HepG2 (cell line): ENCODE measurements at regions not wholly inside any gene's neighbourhood (a gene's known extent, or its start where the extent isn't known, plus 50 kb on each side); places are given as distances from the start of the nearest gene placed in this dataset.

Experiments used
- AGO1 ChIP-seq: fragments of 200-400 bp; formaldehyde crosslinking; IDR thresholded peaks from 2 replicates; pipeline ENCODE4 v1.6.1; 2017; ENCODE audit warnings: mild to moderate bottlenecking, low read depth, low read length, moderate library complexity; ENCODE audit not compliant: poor library complexity, severe bottlenecking
- CBFB ChIP-seq: sonication (generic); formaldehyde crosslinking; IDR thresholded peaks from 2 replicates; pipeline ENCODE4 v1.4.0; 2020; ENCODE audit warnings: missing genetic modification reagents
- FOSL1 ChIP-seq: sonication (generic); formaldehyde crosslinking; IDR thresholded peaks from 2 replicates; pipeline ENCODE4 v1.9.0; 2021; ENCODE audit warnings: missing genetic modification reagents, borderline replicate concordance
- GTF3A ChIP-seq: sonication (generic); formaldehyde crosslinking; conservative IDR thresholded peaks from 2 replicates; pipeline ENCODE4 v1.4.0; 2020; ENCODE audit warnings: mild to moderate bottlenecking, missing genetic modification reagents
- HBP1 ChIP-seq: IDR thresholded peaks from 2 replicates; pipeline ENCODE4 v1.6.1; 2016; ENCODE audit warnings: low read depth, control low read depth
- ISL2 ChIP-seq: sonication (generic); formaldehyde crosslinking; IDR thresholded peaks from 2 replicates; pipeline ENCODE4 v1.5.0; 2020; ENCODE audit warnings: missing genetic modification reagents
- MEF2D ChIP-seq: sonication (generic); formaldehyde crosslinking; IDR thresholded peaks from 2 replicates; pipeline ENCODE4 v1.5.1; 2020; ENCODE audit warnings: mild to moderate bottlenecking, missing genetic modification reagents
- NONO ChIP-seq, 2 experiments: fragments of 450-650 bp in 1 of 2; sonication (generic) in 1 of 2; formaldehyde crosslinking in 1 of 2; IDR thresholded peaks in 1 of 2; conservative IDR thresholded peaks in 1 of 2; 2 replicates each; pipeline versions ENCODE4 v1.6.1 to v1.8.0; 2017 to 2022; ENCODE audit warnings: mild to moderate bottlenecking in 1 of 2, missing genetic modification reagents in 1 of 2, moderate library complexity in 1 of 2
- POLR2AphosphoS2 ChIP-seq: IDR thresholded peaks from 2 replicates; pipeline ENCODE4 v1.6.1; 2011; ENCODE audit warnings: low read depth, low read length, improper control_type of control experiment
- SMARCE1 ChIP-seq: fragments of 450-650 bp; IDR thresholded peaks from 2 replicates; pipeline ENCODE4 v1.6.1; 2017; ENCODE audit warnings: borderline replicate concordance
- SRSF1 ChIP-seq: fragments of 200-400 bp; formaldehyde crosslinking; optimal IDR thresholded peaks from 2 replicates; pipeline ENCODE3; 2017; ENCODE audit warnings: mild to moderate bottlenecking, low read depth, low read length, moderate library complexity
- ZFP62 ChIP-seq: sonication (generic); formaldehyde crosslinking; IDR thresholded peaks from 2 replicates; pipeline ENCODE4 v1.4.0; 2020; ENCODE audit warnings: missing genetic modification reagents
- ZNF276 ChIP-seq: sonication (generic); formaldehyde crosslinking; IDR thresholded peaks from 2 replicates; pipeline ENCODE4 v1.4.0; 2020; ENCODE audit warnings: mild to moderate bottlenecking, low read depth, missing genetic modification reagents
- ZNF292 ChIP-seq: sonication (generic); formaldehyde crosslinking; IDR thresholded peaks from 2 replicates; pipeline ENCODE4 v1.8.1; 2022; ENCODE audit warnings: mild to moderate bottlenecking, low read depth, missing genetic modification reagents, borderline replicate concordance
- ZNF460 ChIP-seq: sonication (generic); formaldehyde crosslinking; IDR thresholded peaks from 2 replicates; pipeline ENCODE4 v1.5.1; 2020; ENCODE audit warnings: missing genetic modification reagents, mild to moderate bottlenecking, borderline replicate concordance
- ZNF512B ChIP-seq: sonication (generic); formaldehyde crosslinking; IDR thresholded peaks from 2 replicates; pipeline ENCODE4 v1.5.1; 2020; ENCODE audit warnings: missing genetic modification reagents, mild to moderate bottlenecking, borderline replicate concordance
- TF ChIP-seq, protein P1 (sequence below): sonication (generic); formaldehyde crosslinking; IDR thresholded peaks from 2 replicates; pipeline ENCODE4 v1.4.0; 2020; ENCODE audit warnings: missing genetic modification reagents
- TF ChIP-seq, protein P2 (sequence below): IDR thresholded peaks from 2 replicates; pipeline ENCODE4 v1.6.1; 2016; ENCODE audit warnings: mild to moderate bottlenecking
- TF ChIP-seq, protein P3 (sequence below): sonication (generic); formaldehyde crosslinking; IDR thresholded peaks from 2 replicates; pipeline ENCODE4 v1.4.0; 2020; ENCODE audit warnings: mild to moderate bottlenecking, missing genetic modification reagents

DNA sequence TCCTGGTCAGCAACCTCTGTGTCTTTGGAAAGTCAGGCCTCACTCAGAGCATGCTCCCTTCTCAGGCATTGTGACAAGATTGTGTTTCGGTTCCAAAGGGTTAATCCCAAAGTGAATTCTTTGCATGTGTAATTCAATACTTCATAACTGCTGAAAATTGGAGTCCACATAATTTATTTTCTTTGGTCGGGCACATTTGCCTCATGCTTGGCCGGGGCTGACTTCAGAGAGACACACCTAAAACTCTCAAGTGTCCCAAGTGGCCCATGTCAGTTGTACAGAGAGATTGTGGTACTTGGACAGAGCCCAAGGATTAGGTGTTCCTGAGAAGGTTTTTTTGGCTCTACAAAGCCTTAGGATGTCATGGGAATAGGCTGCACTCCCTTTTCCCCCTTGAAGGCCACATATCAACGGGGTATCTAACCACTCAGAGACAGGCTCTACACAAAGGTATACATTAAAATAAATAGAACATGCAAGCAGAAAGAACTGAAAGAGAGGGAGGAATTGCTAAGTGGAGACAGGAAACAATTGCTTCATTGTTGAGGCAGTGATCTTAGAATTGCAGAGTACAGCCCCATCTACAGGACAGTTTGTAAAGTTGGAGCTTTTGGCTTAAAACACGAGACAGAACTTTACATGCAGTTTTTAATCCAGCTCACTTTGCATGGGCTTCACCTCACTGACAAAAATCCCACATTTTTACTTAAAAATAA lies 1232.3 kb upstream of the ZEB2 start (continued):
- TF ChIP-seq CBFB (no peak), SMARCE1 (no peak), HBP1 (CRISPR knock-in tag) (no peak), ZNF276 (no peak), ZFP62 (CRISPR knock-in tag) (no peak), AGO1 (no peak), GTF3A (CRISPR knock-in tag) (no peak), NONO (IDR thresholded peaks at IDR 0.05) (no peak), NONO (CRISPR knock-in tag; conservative IDR thresholded peaks at IDR 0.05) (no peak), ISL2 (CRISPR knock-in tag) (peak; percentile 46; the same call in 1 of the 2 replicates), SRSF1 (no peak), MEF2D (CRISPR knock-in tag) (no peak), ZNF512B (CRISPR knock-in tag) (no peak), POLR2AphosphoS2 (no peak), FOSL1 (CRISPR knock-in tag) (no peak), ZNF292 (no peak), ZNF460 (CRISPR knock-in tag) (no peak)
- TF ChIP-seq, protein P1, sequence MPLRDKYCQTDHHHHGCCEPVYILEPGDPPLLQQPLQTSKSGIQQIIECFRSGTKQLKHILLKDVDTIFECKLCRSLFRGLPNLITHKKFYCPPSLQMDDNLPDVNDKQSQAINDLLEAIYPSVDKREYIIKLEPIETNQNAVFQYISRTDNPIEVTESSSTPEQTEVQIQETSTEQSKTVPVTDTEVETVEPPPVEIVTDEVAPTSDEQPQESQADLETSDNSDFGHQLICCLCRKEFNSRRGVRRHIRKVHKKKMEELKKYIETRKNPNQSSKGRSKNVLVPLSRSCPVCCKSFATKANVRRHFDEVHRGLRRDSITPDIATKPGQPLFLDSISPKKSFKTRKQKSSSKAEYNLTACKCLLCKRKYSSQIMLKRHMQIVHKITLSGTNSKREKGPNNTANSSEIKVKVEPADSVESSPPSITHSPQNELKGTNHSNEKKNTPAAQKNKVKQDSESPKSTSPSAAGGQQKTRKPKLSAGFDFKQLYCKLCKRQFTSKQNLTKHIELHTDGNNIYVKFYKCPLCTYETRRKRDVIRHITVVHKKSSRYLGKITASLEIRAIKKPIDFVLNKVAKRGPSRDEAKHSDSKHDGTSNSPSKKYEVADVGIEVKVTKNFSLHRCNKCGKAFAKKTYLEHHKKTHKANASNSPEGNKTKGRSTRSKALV (CRISPR knock-in tag): no peak
- TF ChIP-seq, protein P2, sequence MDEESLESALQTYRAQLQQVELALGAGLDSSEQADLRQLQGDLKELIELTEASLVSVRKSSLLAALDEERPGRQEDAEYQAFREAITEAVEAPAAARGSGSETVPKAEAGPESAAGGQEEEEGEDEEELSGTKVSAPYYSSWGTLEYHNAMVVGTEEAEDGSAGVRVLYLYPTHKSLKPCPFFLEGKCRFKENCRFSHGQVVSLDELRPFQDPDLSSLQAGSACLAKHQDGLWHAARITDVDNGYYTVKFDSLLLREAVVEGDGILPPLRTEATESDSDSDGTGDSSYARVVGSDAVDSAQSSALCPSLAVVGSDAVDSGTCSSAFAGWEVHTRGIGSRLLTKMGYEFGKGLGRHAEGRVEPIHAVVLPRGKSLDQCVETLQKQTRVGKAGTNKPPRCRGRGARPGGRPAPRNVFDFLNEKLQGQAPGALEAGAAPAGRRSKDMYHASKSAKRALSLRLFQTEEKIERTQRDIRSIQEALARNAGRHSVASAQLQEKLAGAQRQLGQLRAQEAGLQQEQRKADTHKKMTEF (CRISPR knock-in tag): peak; percentile 30; the same call in 1 of the 2 replicates
- TF ChIP-seq, protein P3, sequence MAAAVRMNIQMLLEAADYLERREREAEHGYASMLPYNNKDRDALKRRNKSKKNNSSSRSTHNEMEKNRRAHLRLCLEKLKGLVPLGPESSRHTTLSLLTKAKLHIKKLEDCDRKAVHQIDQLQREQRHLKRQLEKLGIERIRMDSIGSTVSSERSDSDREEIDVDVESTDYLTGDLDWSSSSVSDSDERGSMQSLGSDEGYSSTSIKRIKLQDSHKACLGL (CRISPR knock-in tag): no peak
